ENCODE measurements at regions not wholly inside any gene's neighbourhood (a gene's known extent, or its start where the extent isn't known, plus 50 kb on each side); places are given as distances from the start of the nearest gene placed in this dataset.

DNA sequence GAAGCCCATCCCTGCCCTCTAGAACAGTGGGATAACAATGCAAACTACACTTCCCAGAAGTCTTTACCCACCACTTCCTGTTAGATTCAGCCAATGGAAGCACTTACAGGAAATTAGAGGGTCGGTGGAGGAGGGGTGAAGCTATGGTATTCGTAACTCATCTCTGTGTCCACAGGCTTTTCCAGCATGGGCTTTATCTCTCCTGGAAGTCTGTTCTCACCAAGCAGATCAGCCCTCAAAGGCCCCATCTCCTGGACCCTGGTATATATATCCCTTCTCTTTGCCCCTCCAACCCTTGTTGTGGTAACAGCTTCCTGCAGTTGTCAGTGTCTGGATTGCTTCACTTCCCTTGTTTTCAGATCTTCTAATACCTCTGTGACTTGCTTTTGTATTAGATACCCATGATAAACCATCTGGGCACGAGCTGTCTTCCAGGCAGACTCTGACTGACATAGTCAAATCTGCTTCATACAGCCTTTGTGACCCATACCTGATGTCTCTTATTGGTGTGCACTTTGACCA lies 475.0 kb upstream of the POU3F3 start:
- peak; percentile 41 to 47 (median 46) for DNase-seq (ENCODE audit: low read depth in 3 of 3, low spot score in 2 of 3)

DNA sequence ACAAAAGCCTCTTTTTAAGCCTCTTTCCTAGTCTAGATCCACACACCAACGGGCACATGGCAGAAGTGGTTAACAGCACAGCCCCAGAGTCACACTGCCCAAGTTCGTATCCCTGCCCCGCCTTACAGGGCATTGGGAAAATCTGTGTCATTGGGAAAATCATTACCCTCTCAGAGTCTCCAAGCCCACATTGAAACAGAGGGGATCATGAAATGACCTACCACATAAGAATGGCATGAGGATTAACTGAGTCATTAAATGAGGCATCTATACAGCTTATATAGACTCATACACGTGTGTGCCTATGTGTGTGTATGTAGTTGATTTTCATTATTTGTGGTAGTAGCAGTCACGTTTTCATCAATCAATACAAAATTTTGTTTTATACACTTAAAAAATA lies 469.0 kb upstream of the POU3F3 start:
- no peak for DNase-seq (ENCODE audit: low read depth in 3 of 3, low spot score in 2 of 3)

DNA sequence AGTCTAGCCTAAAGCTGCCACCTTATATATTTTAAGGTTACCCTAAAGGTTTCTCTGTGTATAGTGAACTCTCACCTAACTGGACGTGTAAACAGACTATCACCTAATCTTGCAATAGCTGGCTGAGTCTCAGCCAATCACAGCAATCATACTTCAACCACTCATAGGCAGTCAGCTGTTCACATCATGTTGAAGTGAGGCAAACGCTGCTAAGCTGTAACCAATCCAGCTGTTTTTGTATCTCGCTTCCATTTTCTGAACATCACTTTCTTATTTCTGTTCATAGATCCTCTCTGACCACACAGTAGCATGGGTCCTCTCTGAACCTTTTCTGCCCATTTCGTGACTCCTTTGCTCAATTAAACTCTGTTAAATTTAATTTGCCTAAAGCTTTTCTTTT lies 468.2 kb upstream of the POU3F3 start:
- DNase-seq (ENCODE audit: low read depth in 3 of 3, low spot score in 2 of 3), result no peak

DNA sequence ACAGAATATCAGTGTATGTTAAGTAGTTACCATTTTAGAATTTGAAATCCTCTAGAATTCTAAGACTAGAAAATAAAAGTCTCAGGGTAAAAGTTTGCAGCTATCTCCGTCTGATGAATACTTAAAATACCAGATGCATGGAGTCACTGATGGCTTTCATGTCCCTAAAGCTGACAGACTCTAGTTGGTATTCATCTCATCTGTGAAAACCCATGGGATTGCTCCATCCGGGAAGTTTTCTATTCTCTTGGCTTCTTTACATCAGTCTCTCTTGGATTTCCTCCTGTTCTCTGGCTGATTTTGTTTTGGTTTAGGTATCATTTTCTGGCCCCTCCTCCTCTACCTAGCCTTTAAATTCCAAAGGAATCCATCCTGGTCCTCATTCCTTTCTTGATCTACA lies 465.6 kb upstream of the POU3F3 start:
- no peak for DNase-seq (ENCODE audit: low read depth in 3 of 3, low spot score in 2 of 3)

DNA sequence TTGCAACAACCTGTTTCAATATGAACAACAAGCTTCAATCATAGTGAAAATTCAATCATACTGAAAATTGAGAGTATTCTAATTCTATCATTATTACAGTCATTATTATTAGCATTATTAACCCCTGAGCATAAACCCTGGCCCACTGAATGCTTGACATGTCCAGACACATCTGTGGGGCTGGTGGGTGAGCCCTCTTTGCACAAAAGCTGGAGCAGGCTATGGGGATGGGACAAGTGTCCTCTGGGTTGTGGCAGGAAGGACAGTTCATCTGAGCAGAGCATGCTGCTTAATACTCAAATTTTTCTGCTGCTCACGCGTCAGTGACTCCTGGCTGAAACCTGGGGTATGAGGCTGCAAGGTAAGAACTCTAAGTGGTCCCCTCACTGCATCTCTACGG lies 451.1 kb upstream of the POU3F3 start:
- no peak for DNase-seq (ENCODE audit: low read depth in 3 of 3, low spot score in 2 of 3)

DNA sequence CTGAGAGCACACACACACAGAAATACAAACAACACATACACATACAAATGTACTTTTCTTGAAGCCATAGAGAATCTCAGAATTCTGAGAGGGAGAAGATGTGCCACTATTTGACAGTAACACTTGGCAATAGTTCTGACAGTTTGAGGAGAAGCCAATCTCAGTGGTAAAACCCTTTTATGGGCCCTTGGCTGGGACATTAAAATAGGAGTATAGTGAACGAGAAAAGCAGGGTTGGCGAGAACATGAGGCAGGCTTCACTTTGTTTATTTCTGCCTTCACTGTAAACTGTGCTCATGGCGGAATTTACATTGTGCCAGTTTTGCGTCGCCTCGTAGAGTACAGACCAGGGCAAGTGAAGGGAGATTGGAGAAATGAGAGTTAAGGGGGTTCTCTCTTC lies 449.4 kb upstream of the POU3F3 start:
- no peak for DNase-seq (ENCODE audit: low read depth in 3 of 3, low spot score in 2 of 3)

DNA sequence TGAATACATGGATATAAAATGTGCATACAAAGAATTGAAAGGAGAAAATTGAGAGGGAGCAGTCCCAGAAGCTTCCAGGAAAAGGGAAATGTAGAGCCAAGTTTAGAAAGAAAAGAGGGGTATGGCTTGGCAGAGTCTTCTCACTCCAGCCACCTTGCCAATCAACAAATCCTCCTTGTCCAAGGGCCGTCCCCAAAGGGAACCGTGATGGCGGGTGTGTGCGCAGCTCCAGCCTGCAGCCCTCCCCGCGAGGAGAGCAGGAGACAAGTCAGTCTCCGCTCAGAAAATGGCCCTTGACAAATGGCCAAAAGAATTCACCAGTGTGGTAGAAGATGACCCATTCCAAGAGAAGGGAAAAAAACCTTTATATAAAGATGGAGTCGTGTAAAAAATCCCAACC lies 448.3 kb upstream of the POU3F3 start:
- no peak for DNase-seq (ENCODE audit: low read depth in 3 of 3, low spot score in 2 of 3)

DNA sequence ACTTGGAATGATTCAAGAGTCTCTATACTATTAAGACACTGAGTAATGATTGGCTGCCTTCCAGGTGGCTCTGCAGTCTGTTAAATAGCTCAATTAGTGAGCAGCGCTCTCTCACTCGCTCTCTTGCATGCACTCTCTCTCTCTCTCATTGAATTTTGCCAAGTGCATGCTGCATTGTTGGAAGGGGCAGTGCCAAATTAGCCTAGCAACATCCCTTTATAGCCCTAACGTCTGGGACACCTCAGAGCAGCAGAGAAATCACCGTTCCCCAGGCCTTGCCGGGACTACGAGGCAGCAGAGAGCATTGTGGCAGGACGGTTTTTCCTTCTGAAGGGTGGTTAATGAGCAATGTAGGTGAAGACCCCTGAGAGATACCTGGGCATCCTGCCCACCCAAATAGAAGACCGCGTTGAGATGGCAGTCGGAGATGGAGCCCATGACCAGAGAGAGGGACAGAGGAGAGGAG lies 447.6 kb upstream of the POU3F3 start:
- DNase-seq (ENCODE audit: low read depth in 3 of 3, low spot score in 2 of 3), result no peak

DNA sequence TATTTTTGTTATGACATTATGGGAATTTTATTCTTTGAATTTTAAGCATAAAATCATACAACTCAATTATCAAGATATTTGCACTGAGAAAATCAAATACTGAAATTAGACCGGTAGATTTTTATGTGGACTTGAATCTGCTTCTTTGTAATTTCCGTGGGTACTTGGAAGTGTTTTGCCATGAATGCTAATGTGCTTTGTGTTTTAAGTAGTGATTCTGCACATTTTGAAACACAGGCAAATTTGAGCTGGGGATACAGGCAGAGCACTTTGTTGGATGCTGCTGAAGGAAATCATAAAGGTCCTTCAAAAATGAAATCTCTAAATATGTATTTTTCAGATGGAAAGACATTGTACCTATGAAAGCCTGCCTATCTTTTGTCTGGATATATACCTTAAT lies 446.3 kb upstream of the POU3F3 start:
- DNase-seq (ENCODE audit: low read depth in 3 of 3, low spot score in 2 of 3), result no peak

DNA sequence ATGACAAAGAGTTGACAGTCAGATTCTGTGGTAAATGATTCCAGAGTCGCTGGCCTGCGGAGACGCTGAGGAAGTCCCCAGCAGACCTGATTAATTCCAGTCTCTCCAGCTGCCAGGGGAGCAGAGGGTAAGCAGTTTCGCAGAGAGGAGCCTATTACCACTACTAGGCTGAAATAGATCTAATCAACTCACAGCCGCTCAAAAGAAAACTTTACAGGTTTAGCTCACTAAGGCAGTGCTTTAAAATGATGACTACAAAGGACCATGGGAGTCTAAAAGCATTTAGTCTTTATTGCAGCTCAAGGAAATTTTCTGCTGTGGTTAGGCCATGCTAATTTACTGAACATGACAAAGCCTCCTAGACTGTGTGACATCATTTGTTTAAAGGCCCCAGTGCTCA lies 445.6 kb upstream of the POU3F3 start:
- no peak for DNase-seq (ENCODE audit: low read depth in 3 of 3, low spot score in 2 of 3)

DNA sequence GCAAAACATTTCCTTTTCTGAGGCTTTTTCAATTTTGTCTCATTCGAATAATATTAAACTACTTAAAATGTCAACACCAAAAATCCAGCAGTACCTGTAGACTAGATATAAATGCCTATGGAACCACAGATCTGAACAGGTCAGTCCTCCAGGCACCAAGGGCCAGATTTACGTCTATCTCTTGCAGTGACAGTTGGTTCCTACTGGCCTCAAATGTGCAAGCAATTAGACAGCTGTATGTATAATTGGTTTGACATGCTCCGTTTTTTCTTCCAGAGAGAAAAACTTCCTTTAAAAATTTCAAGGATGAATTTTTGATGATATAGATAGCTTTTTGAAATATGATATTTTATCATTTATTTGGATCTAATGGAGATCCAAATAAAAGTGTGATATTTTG lies 443.8 kb upstream of the POU3F3 start:
- no peak for DNase-seq (ENCODE audit: low read depth in 3 of 3, low spot score in 2 of 3)

DNA sequence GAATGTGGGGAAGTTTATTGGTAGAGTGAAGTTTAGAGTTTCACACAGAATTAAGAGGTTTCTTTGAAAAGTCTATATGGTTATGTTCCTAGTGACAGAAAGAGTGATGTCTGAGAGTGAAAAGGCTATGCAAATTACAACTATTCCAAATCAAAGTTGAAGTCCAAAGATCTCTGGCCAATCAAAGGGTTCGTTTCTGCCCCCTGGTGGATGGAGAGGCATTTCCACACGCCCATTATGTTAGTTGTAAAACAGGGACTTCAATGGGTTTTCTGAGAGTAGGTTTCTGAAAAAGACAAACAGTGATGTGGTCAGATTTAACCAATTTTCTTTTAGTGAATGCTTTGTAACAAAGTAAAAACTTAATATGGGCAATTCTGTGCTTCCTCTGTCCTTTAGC lies 441.5 kb upstream of the POU3F3 start:
- DNase-seq (ENCODE audit: low read depth in 3 of 3, low spot score in 2 of 3), result no peak

DNA sequence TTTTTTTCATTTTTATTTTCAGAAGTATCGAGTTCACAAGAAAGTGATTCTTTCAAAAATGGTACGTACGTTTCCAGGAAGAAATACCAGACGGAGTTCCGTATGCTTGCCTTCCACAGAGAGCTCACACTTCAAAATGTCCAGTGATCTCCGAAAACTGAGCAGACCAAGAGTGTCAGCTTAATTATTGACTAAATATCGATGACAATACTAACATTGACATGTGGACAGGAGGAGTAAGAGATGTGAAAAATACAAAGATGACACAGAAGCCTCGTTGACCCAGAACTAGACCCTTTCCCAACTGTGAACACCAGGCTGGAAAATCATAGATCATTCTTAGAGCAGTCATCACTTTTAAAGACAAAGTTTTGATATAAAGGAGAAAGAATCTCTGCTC lies 440.0 kb upstream of the POU3F3 start:
- no peak for DNase-seq (ENCODE audit: low read depth in 3 of 3, low spot score in 2 of 3)

DNA sequence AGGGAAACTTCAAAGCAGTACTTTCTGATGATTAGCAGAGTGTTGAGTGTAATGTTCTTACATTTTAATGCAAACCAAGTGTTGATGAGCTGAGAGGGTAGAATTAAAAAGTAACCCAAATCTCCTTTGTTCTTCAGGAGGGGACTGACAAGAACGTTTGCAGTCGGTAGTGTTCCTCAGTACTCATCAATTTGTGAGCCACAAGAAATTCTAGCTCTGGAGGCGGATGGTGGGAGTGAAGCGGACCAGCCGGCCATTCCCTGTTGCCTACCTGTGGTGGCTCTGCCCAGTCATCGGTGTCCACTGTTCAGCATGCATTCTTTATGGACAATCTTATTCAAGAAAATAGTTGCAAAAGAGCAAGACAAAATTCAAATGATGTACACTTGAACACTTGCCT lies 438.6 kb upstream of the POU3F3 start:
- no peak for DNase-seq (ENCODE audit: low read depth in 3 of 3, low spot score in 2 of 3)

DNA sequence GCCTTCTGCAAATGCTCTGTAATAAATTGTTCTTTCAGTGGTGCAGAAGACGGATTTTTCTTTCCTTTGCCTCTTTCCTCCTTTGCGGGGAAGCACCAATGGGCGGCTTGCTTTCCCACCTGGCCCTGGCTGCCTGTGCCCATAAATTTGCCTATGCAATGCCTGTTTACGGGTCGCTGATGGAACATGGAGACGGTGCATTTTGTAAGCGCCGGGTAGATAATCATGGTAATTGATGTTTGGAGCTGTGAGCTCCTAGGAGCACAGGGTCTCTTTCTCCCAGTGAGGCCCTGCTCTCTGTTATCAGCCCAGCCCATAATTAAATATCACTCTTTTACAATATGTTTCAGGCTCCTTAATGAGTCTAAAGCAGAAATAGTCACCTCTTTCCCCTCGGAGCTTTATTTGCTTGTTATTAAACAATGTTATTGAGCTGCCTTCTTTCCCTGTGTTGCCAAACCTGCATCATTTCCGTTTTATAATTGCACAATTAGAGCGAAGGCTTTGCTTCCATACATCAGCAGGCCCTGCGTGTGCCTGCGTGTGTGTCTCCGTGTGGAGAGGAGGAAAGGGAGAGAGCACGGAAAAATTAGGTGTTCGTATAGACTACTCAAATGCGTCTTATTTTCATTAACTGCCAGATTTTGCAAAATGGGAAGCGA lies 437.4 kb upstream of the POU3F3 start:
- DNase-seq (ENCODE audit: low read depth in 3 of 3, low spot score in 2 of 3), result no peak

DNA sequence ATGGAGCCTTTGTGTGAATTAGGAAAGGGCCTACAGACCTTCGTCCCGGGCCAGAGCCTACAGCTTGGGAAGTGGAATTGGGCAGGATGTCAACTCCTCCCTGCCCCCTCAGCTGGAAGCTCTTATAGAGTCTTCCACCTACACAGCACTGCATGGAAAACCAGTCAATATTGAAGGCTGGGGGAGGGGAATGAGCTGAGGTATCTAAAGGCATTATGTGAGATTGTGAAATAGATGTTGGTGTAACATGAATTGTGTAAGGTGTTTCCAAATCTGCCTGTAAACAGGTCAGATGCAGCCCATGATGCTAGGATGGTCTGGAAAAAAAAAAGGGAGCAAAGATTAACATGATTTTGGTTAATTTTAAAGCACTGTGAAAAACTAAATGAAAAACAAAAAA lies 433.5 kb upstream of the POU3F3 start:
- DNase-seq (ENCODE audit: low read depth in 3 of 3, low spot score in 2 of 3), result no peak

DNA sequence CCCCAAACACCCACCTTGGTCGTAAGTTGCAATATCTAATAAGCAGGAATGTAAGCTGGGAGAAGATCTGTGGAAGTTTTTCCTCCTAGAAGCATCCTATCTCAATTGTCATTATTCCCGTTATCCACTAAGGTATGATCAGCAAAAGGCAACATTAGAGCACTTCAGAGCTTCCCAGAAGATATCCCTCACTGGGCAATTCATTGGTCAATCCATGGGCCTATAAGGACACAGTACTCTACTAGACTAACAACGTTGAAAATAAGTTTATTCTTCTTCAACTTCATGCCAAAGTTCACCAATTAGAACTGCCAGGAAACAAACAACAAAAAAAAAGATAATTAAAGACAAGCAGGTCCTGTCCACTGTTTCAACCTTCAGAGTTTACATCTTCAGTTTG lies 433.0 kb upstream of the POU3F3 start:
- no peak for DNase-seq (ENCODE audit: low read depth in 3 of 3, low spot score in 2 of 3)

DNA sequence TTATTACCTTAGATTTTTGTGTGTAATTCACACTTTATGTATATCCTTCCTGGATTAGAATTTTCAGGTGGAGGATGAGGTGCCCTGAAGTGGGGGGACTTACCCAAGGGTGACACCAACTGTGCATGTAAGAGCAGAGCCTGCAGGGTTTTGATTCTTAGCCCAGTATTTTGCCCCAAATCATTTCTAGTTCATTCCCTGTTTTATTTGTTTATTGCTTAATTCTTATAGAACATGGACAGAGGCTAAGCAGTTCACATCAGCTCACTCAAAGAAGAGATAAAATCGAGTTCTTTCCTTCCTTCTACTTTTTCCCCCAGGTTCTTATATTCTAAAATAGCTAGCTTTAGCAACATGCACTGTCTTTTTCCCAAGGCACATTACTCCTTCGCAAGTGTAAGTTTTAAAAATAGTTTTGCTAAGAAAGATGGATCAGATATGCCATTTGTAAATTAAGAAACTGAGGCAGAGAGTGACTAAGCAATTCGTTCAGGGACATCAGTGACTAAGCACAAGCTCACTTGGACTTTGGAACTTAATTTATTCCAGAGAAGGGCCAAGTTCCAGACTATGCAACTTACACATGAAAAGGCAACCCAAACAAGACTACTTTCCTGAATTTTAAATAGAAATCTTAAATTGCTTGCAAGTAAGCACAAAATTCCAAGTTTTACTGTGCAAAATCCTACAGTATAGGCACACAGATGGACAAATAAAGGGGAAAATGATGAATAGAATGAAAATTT lies 427.9 kb upstream of the POU3F3 start:
- no peak for DNase-seq (ENCODE audit: low read depth in 3 of 3, low spot score in 2 of 3)

DNA sequence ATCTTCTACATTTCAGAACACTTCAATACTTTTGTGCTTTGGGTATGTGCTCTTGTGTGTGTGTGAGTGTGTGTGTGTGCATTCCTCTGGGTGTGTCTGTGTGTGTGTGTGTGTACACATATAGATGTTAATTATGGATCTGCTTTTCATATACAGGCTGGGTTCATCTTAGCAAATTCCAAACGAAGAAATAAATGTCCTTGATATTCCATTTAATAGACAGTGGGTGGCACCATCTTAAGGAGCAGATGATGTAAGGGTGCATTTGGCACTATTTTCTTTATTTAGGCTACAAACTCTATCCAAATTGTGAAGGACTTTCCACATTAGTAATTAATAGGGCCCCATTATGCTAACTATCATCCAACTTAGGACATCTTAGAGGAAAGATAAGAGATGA lies 425.8 kb upstream of the POU3F3 start:
- no peak for DNase-seq (ENCODE audit: low read depth in 3 of 3, low spot score in 2 of 3)

DNA sequence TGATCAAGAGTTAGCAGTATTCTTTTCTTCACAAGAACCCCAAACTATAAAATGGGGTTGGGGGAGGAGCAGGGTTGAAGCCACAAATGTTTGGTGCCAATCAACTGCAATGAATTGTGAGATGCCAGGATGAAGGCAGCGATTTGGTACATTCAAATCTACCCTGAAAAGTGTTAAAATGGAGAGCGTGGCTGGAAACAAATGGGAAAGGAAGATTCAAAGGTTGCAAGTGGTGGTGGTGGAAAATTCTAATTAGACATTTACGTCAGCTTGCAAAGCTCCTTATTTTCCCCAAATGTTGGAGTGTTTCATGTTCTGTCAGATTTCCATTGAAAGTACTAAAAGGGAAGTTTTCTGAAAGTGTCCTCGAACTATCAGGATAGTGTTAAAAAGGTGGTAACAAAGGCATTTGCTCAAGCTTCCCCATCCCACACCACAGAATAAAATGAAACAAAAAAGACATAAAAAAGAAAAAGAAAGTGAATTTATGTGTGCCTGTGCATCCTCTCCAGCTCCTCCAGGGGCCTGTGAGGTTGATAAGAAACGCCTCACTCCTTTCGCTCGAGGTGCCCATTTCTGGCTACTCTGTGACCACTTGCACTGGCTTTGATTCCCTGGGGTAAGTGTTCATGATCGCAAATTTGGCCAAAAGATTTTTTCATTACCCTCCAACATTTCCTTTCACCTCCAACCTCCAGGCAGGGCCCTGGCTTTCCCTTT lies 424.1 kb upstream of the POU3F3 start:
- no peak for DNase-seq (ENCODE audit: low read depth in 3 of 3, low spot score in 2 of 3)

DNA sequence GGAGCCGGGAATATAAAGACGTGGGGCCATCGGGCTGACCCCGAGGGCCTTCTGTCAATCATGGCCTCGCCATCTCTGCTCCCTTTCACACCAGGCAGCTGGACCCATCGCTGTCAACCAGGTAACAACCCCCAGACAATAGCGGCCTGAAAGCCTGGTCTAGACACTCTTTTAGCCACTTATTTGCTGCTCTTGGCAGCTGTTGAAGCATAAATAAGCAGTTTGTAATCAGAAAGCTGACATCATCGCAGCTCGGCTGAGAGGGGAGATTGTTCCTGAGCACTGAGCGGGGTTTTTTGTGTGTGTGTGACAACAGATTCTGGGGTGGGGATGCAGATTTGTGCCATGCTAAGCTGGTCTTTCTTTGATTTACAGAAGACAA lies 423.6 kb upstream of the POU3F3 start:
- no peak for DNase-seq (ENCODE audit: low read depth in 3 of 3, low spot score in 2 of 3)

DNA sequence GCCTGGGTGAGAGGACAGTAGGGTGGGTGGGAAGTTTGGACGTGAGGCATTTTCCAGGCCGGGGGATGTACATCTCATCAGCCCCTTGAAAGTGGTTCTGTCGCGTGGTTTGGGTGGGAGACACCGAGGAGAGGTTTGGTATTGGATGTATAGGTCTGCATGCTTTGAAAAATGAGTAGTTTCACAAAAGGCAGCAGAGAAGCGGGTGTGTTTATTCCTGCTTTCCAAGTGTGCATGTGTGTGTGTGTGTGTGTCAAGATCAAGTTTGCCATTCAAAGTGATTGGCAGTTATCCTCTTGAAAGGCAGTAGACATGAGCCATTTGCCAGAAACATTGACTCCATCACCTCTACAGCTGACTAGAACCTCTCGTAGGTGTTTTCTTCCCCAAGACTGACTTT lies 423.1 kb upstream of the POU3F3 start:
- DNase-seq (ENCODE audit: low read depth in 3 of 3, low spot score in 2 of 3), result no peak

Measured in right renal cortex interstitium (tissue), 3 donors.